B cell (primary cell): ENCODE measurements at regions not wholly inside any gene's neighbourhood (a gene's known extent, or its start where the extent isn't known, plus 50 kb on each side); places are given as distances from the start of the nearest gene placed in this dataset.

ENCODE experiments used
- CTCF ChIP-seq: fragments of 200-600 bp; IDR thresholded peaks from one replicate; pipeline ENCODE4 v1.8.0; 2022; ENCODE audit warnings: antibody characterized with exemption, mild to moderate bottlenecking
- EZH2 ChIP-seq: IDR thresholded peaks from 2 replicates; pipeline ENCODE4 v1.6.1; 2012; ENCODE audit warnings: borderline replicate concordance, low read depth, mild to moderate bottlenecking, moderate library complexity, low read length; ENCODE audit not compliant: insufficient read depth, poor library complexity, severe bottlenecking

GRCh38 chr5:152113401-152113800, 188.8 kb upstream of the GLRA1 start:
- TF ChIP-seq EZH2 (no peak), CTCF (no peak)
